Posterior vena cava (tissue), 2 donors: ENCODE measurements at regions not wholly inside any gene's neighbourhood (a gene's known extent, or its start where the extent isn't known, plus 50 kb on each side); places are given as distances from the start of the nearest gene placed in this dataset.
"Not testable (repeated sequence)": the region's sequence is repeated elsewhere in the genome, so short reads cannot be mapped to it uniquely, and the experiment has no call there.

Experiments
- DNase-seq: peaks from one replicate; pipeline ENCODE4 v3.0.0-alpha.2; 2020; ENCODE audit warnings: low spot score
- intact Hi-C, 2 donors: fragments of 100-400 bp; cut with DNase I; formaldehyde crosslinking; loops; one replicate each; pipeline versions ENCODE4 v1.14.1 to v1.14.2; 2022 to 2023
- donor health status: DM: yes; HTN: yes; CAD: no.
- donor health status: DM: yes; HTN: yes; CAD: no.

DNA sequence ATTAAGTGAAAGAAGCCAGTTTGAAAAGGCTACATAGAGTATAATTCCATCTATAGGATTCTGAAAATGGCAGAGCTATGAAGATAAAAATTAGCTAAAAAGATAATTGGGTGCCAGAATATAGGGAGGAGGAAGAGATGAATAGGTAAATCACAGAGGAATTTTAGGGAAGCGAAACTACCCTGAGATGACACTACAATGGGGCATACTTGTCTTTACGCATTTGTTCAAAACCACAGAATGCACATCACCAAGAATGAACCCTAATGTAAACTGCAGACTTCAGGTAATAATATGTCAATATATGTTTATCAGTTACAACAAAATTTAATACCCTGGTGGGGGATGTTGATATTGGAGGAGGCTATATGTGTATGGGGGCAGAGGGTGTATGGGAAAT lies 1342.9 kb downstream of the ADGRL3 start:
- intact Hi-C loops, result no loop called here
- DNase-seq, result no peak

DNA sequence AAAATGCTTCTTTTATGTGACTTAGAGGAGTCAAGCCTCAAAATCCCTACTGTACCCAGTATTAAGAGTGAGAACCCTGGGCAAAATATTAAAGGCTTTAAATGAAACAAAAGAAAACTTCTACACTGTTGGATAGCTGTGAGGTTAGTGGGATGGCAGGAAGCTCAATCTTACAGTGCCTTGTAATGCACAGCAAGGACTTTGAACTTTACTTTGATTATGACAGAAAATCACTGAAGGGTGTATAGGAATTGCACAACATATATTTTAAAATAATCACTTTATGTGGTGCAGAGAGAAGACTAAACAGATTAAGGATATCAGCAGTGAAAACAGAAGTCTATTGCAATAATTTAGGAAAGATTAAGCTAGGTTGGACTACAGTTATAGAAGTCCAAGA lies 1333.4 kb downstream of the ADGRL3 start:
- no peak for DNase-seq
- intact Hi-C loops, result no loop called here

DNA sequence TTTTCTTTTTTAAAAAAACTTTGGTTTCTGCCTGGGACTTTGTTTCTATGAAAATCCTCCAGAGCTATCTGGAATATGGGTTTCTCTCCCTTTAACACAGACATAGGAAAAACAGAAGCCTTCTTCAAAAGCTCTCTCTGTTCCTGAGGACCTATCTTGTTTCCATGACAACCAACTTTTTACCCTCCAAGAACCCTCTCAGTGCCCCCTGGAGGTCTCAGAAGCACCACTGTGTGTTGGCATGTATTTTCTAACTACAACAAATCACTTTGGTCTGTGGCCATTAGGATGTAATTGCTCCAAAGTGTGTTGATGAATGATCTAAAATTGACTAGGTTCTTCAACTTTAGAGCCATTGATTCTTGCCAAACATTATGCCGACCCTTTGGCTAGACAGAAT lies 1331.6 kb downstream of the ADGRL3 start:
- no peak for DNase-seq
- intact Hi-C loops, result no loop called here

DNA sequence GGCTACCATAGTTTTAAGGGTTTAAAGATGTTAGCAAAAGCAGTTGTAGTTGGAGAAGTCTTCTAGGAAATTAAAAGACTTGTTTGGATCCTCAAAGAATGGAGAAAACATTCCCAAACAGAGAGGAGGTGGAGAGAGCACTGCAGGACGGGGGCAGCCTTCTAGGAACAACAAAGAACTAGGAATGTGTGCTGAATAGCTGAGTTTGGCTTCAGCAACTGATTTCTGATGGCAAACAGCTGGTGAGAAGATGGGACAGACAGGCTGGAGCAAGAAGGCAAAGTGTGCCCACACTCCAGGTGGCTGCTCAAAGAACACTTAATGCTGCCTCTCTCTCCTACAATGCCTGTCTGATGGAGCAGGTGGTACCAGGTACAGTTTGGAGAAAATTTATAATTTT lies 1331.1 kb downstream of the ADGRL3 start:
- no peak for DNase-seq
- intact Hi-C loops, result no loop called here

DNA sequence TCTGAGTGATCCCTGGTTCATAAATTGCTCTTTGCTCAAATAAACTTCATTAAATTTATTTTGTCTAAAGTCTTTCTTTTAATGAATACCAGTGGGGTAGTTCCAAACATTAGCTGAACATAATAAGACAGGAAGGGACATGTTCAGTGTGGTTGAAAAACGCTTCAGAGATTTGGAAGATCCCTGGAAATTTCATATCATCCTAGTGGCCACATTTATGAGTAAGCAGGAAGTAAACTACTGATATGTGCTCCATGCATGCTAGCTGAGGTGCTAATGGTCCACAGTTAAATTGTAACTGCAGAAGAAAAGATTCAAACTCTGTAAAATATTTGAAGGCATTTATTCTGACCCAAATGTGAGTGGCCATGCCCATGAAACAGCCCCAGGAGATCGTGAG lies 1328.7 kb downstream of the ADGRL3 start:
- DNase-seq, result no peak
- intact Hi-C loops, result no loop called here

DNA sequence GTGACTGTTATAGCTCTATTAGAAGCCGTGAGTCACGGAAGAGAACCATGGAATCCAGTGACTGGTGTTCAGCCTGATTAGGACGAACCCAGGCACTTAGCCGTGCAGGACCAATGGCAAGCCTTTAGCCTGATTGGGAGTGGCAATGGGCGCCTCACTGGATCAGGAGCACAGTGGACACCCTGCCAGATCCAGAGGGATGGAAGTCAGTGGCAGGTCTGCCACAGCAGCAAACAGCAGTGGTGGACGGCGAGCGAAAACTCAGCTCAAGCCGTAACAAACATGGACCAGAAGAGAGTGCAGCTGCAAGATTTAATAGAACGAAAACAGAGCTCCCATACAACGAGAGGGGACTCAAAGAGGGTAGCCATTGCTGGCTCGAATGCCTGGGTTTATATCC lies 1326.5 kb downstream of the ADGRL3 start:
- intact Hi-C loops, result no loop called here
- no peak for DNase-seq

DNA sequence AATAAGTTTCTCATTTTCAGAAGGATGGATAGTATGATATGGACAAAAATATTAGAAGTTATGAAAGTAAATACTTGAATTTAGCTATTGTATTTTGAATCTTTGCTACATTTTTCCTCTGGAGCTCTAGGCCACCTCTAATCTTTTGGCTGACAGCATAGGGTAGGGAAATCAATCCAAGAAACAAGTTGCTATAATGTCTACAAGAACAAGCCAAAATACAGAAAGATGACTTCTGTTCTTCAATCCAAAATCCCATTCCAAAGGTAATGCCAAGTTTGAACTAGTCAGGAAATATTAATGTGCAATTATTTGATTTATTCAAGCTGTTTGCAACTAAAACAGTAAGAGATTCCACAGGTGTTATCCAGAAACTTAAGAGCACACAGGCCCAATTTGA lies 1323.1 kb downstream of the ADGRL3 start:
- intact Hi-C loops, result no loop called here
- DNase-seq, result no peak

DNA sequence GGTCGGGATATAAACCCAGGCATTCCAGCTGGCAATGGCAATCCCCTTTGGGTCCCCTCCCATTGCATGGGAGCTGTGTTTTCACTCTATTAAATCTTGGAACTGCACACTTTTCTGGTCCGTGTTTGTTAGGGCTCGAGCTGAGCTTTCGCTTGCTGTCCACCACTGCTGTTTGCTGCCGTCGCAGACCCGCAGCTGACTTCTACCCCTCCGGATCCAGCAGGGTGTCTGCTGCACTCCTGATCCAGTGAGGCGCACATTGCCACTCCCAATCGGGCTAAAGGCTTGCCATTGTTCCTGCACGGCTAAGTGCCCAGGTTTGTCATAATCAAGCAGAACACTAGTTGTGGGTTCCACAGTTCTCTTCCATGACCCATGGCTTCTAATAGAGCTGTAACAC lies 1322.1 kb downstream of the ADGRL3 start:
- DNase-seq, result no peak
- intact Hi-C loops, result no loop called here

DNA sequence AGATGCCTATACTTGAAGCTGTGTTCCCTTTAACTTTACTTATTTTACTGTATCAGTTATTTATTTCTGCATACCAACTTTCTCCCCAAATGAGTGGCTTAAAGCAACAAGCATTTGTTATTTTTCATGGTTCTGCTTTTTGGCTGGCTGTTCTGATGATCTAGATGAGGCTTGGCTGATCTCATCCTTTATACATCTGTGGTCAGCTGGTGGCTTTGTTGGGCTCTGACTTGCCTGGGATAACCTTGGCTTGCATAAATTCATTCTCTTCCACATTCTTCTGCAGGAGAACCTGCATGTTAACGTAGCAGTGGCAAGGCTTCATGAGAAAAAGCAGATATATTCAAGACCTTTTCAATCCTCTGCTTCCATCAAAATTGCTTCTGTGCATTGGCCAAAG lies 1317.6 kb downstream of the ADGRL3 start:
- intact Hi-C loops, result no loop called here
- no peak for DNase-seq

DNA sequence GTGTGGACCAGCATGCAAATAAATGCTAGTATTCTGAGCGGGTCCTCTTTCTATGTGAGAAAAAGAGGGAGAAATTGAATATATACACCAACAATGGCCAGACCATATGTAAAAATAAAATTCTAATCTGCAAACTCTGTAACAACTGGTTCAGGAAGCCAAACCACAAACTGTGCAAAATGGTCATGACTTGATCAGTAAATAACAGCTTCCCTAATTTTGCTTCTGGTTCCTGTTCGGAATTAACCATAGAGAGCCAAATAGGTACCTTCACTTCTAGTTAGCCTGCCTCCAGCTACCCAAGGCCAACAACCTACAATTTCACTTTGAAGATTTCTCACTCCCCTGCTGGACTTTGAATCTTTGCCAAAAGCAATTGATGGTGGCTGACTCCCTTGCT lies 1313.2 kb downstream of the ADGRL3 start:
- DNase-seq, result no peak
- intact Hi-C loops, result no loop called here

DNA sequence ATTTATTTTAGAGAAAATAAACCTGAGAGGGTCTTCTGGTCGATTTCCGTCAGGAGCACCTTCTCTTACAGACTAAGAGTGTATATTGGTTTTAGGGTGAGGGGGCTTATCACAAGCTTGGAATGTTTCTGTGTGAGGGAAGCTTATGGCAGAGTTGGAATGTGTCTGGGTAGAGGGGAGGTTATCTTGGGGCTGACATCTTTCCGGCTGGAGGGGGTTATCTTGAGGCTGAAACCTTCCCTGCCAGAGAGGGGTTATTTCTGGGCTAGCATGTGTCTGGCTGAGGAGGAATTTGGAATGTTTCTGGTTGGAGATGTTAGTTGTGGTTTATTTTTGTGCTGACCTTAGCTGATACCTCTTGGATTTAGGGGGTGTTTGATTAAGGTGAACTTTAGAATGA lies 1312.1 kb downstream of the ADGRL3 start:
- no peak for DNase-seq
- intact Hi-C loops, result no loop called here

DNA sequence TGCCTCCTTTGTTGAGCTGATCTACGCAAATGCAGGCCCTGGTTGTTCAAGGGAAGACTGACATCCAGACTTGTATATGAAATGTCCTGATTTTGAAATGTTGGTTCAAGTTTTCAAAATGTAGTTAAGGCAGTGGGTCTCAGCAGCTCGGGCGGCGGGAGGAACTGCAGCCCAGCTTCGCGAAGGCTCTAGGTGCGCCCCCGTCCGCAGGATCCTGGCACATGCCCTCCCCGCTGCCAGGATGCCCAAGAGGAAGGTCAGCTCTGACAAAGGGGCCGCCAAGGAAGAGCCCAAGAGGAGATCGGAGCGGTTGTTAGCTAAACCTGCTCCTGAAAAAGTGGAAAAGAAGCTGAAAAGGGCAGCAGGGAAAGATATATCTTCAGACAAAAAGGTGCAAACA lies 1310.1 kb downstream of the ADGRL3 start:
- intact Hi-C loops, result no loop called here
- DNase-seq, result no peak

DNA sequence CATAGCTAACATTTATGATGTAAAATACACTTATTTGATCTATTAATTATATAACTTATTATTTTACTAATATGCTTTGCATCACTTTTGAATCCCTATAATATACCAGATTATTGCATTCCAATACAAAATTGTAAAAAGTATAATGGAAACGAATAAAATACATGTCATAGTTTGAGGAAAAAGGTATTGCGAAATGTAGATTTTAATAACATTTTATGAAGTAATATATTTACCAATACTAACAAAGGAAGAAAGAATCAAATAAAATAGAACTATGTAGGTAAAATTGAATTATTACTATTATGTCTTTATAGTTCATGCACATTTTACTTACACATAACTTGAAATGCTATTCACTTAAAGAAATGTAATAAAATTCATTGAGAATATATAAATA lies 1300.2 kb downstream of the ADGRL3 start:
- no peak for DNase-seq
- intact Hi-C loops, result no loop called here

DNA sequence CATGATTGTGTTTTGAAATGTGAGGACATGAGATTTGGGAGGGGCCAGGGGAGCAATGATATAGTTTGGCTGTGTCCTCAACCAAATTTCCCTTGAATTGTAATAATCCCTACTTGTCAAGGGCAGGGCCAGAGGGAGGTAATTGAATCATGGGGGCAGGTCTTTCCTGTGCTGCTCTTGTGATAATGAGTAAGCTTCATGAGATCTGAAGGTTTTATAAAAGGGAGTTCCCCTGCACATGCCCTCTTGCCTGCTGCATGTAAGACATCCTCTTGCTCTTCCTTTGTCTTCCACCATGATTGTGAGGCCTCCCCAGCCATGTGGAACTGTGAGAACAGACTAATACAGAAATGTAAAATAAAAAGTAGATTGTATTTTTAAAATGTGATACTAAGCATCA lies 1294.9 kb downstream of the ADGRL3 start:
- intact Hi-C loops, result no loop called here
- no peak for DNase-seq

DNA sequence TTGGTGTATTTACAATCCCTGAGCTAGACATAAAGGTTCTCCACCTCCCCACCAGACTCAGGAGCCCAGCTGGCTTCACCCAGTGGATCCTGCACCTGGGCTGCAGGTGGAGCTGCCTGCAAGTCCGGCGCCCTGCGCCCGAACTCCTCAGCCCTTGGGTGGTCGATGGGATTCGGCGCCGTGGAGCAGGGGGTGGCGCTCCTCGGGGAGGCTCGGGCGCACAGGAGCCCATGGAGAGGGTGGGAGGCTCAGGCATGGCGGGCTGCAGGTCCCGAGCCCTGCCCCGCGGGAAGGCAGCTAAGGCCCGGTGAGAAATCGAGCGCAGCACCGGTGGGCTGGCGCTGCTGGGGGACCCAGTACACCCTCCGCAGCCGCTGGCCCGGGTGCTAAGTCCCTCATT lies 1291.6 kb downstream of the ADGRL3 start:
- DNase-seq, intact Hi-C loops: not testable (repeated sequence)

DNA sequence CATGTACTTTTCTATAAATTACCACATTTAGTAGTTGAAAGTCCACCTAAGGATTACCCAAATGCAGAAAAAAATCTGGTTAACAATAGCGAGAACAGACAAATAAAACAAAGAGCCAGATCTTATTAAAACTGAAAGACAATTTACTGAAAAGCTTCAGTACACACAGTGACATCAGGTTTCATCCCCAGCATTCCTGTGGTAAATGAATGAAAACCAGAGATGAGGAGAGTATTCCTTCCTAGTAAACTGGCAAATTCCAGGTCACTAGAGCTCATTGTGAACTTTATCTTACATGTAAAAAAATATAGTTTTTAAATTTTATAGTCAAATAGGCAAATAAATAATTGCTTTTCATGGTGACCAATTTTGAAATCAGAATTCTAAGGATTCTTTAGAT lies 1290.5 kb downstream of the ADGRL3 start:
- DNase-seq, result no peak
- intact Hi-C loops, result no loop called here

DNA sequence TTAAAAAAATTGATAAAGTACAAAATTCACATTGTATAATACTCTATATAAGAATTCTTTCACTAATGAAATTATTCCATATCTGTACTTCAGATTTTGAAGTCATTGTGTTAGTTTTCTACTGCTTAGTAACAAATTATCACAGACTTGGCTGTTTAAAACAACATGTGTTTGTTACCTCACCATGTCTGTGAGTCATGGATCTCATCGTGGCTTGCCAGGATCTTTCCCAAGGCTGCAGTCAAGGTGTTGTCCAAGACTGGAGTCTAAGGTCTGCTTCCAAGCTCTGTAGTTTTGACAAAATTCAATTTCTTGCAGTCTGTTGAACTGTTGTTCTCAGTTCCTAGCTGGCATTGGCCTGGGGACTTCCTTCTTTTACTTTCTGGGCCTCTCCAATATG lies 1286.9 kb downstream of the ADGRL3 start:
- intact Hi-C loops, result no loop called here
- no peak for DNase-seq

DNA sequence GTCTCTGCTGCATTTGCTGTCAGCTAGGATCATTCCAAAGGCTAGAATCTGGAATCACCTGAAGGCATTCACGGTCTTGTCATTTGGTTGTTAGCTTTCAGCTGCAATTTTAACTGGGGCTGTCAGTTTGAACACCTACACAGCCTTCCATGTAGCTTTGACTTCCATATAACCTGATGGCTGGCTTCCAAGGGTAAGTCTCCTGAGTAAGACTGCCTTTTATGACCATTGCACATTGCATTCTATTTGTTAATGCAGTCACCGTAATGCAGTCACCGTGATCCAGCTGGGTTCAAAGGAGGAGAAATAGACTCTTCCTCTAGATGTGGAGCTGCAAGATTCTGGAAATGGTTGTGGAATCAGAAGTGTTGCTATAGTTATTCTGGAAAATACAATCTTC lies 1284.2 kb downstream of the ADGRL3 start:
- intact Hi-C loops, result no loop called here
- DNase-seq, result no peak

DNA sequence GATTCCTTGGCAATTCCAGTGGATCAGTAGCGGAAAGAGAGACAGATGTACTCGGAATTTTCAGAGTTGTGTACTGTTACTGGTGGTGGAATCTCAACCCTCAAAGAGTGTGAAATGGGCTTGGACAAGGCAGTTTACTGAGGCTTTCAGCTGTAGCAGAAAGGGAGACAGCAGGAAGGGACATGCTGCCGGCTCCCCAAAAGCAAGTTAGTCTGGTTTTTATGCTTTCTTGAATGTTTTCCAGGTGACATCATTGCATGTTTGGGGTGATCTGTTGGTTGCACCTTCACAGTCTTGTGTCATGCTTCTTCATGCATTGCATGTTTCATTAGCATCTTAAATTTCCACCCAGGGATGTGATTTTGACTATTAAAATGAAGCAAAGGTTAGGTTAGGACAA lies 1282.2 kb downstream of the ADGRL3 start:
- no peak for DNase-seq
- intact Hi-C loops, result no loop called here

DNA sequence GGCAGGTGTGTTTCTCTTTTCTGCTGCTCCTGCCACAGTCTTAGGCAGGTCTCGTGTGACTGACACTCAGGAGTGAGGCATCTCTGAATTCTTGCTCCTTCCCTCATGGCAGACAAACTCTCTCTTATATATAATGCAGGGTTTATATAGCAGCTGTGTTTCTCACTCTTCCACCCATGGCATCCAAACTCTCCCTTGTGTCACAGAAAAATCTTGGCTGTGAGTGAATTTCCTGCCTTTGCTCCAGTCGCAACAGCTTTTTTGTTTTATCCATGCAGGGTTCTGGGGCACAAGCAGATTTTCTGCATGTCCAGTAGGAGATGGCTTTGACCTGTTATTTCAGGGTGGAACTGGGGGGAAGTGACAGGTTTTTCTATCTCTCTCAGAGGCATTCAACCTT lies 1275.5 kb downstream of the ADGRL3 start:
- intact Hi-C loops, result no loop called here
- no peak for DNase-seq

DNA sequence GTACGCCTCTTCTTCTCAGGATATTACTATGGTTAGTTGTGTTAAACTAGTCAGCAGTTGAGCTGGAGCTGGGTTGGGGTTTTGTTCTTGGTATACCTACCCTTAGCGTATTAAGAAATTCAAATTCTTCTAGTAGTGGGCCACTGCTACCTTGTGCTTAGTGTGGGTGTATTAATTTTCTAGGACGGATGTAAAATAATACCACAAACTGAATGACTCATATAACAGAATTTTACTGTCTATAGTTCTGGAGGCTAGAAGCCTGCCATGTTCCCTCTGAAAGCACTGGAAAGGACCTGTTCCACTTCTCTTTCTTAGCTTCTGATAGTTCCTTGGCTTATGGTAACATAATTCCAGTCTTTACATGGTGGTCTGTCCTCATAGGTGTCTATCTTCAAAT lies 1274.7 kb downstream of the ADGRL3 start:
- no peak for DNase-seq

DNA sequence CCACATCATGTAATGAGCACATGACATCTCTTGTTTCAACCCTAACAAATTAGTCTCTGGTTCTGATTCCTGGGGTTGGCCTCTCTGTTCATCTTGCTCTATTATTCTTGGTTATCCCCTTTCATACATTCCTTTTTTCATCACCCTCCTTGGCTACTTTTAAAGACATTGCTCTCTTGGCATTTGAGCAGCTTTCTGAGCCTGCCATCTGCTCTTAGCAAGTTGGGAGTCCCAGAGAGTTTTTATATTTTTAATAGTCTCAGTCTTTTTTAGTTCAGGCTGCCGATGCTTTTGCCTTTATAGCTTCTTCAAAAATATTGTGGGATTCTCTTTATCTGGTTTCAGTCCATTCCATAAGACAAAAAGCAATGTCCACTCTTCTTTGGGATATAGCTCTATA lies 1270.9 kb downstream of the ADGRL3 start:
- DNase-seq, result no peak
- intact Hi-C loops, result no loop called here

More for the DNA sequence above, 1274.7 kb downstream of the ADGRL3 start:
- intact Hi-C loops, result no loop called here
